GM23338 (cell line): ENCODE measurements at regions not wholly inside any gene's neighbourhood (a gene's known extent, or its start where the extent isn't known, plus 50 kb on each side); places are given as distances from the start of the nearest gene placed in this dataset.

Experiments used
- ATAC-seq: fragments of 200-7000 bp; cut with Tn5 transposase; 3 replicates; pipeline ENCODE4 v1.9.1; 2020
- DNase-seq: peaks from one replicate; pipeline ENCODE4 v3.0.0-alpha.2; 2015; ENCODE audit warnings: low spot score
- H2AFZ ChIP-seq: fragments of 200-600 bp; sonication (generic); 2 replicates; pipeline ENCODE4 v1.8.0; 2016; ENCODE audit warnings: antibody characterized with exemption, mild to moderate bottlenecking, moderate library complexity
- H3F3A ChIP-seq: fragments of 200-600 bp; sonication (generic); replicated peaks from 2 replicates; pipeline ENCODE4 v1.8.0; 2017; ENCODE audit warnings: antibody characterized with exemption, mixed run types, low read depth
- H3K27ac ChIP-seq: fragments of 200-600 bp; sonication (generic); 2 replicates; pipeline ENCODE4 v1.6.1; 2016; ENCODE audit warnings: low read depth
- H3K27me3 ChIP-seq: fragments of 200-600 bp; sonication (generic); 2 replicates; pipeline ENCODE4 v1.8.0; 2016; ENCODE audit warnings: mild to moderate bottlenecking, mixed run types, moderate library complexity; ENCODE audit not compliant: insufficient read depth
- H3K36me3 ChIP-seq: fragments of 200-600 bp; sonication (generic); 2 replicates; pipeline ENCODE4 v1.8.0; 2016; ENCODE audit warnings: mild to moderate bottlenecking; ENCODE audit not compliant: insufficient read depth
- H3K4me1 ChIP-seq: fragments of 200-600 bp; sonication (generic); 2 replicates; pipeline ENCODE4 v1.8.0; 2016; ENCODE audit warnings: mild to moderate bottlenecking, moderate library complexity; ENCODE audit not compliant: insufficient read depth
- H3K4me2 ChIP-seq: fragments of 200-600 bp; sonication (generic); 2 replicates; pipeline ENCODE4 v1.7.1; 2017; ENCODE audit warnings: mixed run types
- H3K4me3 ChIP-seq: fragments of 200-600 bp; sonication (generic); 2 replicates; pipeline ENCODE4 v1.6.1; 2016; ENCODE audit warnings: mixed run types
- H3K79me2 ChIP-seq: fragments of 200-600 bp; sonication (generic); replicated peaks from 2 replicates; pipeline ENCODE4 v1.8.0; 2017; ENCODE audit warnings: mild to moderate bottlenecking; ENCODE audit not compliant: insufficient read depth
- H3K9me2 ChIP-seq: fragments of 200-600 bp; sonication (generic); 2 replicates; pipeline ENCODE4 v1.8.0; 2017; ENCODE audit not compliant: insufficient read depth
- H4K20me1 ChIP-seq: fragments of 200-600 bp; sonication (generic); replicated peaks from 2 replicates; pipeline ENCODE4 v1.8.0; 2017; ENCODE audit warnings: mild to moderate bottlenecking; ENCODE audit not compliant: insufficient read depth
- H3K27ac Mint-ChIP-seq: 2 replicates; pipeline ENCODE4 v1.8.0; 2020; ENCODE audit warnings: inconsistent platforms, mild to moderate bottlenecking, moderate library complexity, mixed read lengths
- H3K27me3 Mint-ChIP-seq: 3 replicates; pipeline ENCODE4 v1.8.0; 2022; ENCODE audit warnings: low read depth, mild to moderate bottlenecking, moderate library complexity, mixed read lengths, inconsistent platforms; ENCODE audit not compliant: insufficient read depth, poor library complexity
- H3K36me3 Mint-ChIP-seq: 3 replicates; pipeline ENCODE4 v1.8.0; 2021; ENCODE audit warnings: low read depth, mild to moderate bottlenecking, inconsistent platforms, moderate library complexity, mixed read lengths
- H3K4me1 Mint-ChIP-seq: 3 replicates; pipeline ENCODE4 v1.8.0; 2020; ENCODE audit warnings: mild to moderate bottlenecking, inconsistent platforms, mixed read lengths
- H3K4me3 Mint-ChIP-seq: 3 replicates; pipeline ENCODE4 v1.8.0; 2021; ENCODE audit warnings: moderate library complexity, mild to moderate bottlenecking, inconsistent platforms, mixed read lengths
- H3K9me3 Mint-ChIP-seq: 3 replicates; pipeline ENCODE4 v1.8.0; 2020; ENCODE audit warnings: moderate library complexity, mild to moderate bottlenecking, inconsistent platforms, mixed read lengths
- CTCF ChIP-seq, 2 experiments: fragments of 200-600 bp in 1 of 2; sonication (generic) in 1 of 2; conservative IDR thresholded peaks; 2 replicates each; pipeline versions ENCODE4 v1.5.1 to v1.6.1; 2016 to 2017; ENCODE audit warnings: antibody characterized with exemption in 2 of 2, low read depth in 2 of 2, mild to moderate bottlenecking in 2 of 2, moderate library complexity in 1 of 2
- REST ChIP-seq: IDR thresholded peaks from one replicate; pipeline ENCODE4 v1.6.1; 2018; ENCODE audit warnings: antibody characterized with exemption; ENCODE audit not compliant: unreplicated experiment
- STAT1 ChIP-seq: IDR thresholded peaks from one replicate; pipeline ENCODE4 v1.6.1; 2016; ENCODE audit warnings: antibody characterized with exemption; ENCODE audit not compliant: unreplicated experiment
- ZNF114 ChIP-seq: fragments of 250-450 bp; sonication (Bioruptor Pico); IDR thresholded peaks from 2 replicates; pipeline ENCODE4 v1.5.0; 2020; ENCODE audit warnings: mild to moderate bottlenecking, moderate library complexity
- TF ChIP-seq, protein P1 (sequence below): fragments of 250-450 bp; sonication (Bioruptor Pico); IDR thresholded peaks from 2 replicates; pipeline ENCODE4 v1.5.0; 2020; ENCODE audit warnings: mild to moderate bottlenecking, moderate library complexity
- TF ChIP-seq, protein P2 (sequence below): IDR thresholded peaks from 2 replicates; pipeline ENCODE4 v1.6.1; 2016; ENCODE audit warnings: antibody characterized with exemption

- TF ChIP-seq STAT1 (no peak), REST (no peak)
Observed at GRCh38 chr4:134117392-134118183, 84.0 kb downstream of the PABPC4L start (continued).

GRCh38 chr4:134089885-134090284 lies 111.7 kb downstream of the PABPC4L start:
- TF ChIP-seq, protein P1, sequence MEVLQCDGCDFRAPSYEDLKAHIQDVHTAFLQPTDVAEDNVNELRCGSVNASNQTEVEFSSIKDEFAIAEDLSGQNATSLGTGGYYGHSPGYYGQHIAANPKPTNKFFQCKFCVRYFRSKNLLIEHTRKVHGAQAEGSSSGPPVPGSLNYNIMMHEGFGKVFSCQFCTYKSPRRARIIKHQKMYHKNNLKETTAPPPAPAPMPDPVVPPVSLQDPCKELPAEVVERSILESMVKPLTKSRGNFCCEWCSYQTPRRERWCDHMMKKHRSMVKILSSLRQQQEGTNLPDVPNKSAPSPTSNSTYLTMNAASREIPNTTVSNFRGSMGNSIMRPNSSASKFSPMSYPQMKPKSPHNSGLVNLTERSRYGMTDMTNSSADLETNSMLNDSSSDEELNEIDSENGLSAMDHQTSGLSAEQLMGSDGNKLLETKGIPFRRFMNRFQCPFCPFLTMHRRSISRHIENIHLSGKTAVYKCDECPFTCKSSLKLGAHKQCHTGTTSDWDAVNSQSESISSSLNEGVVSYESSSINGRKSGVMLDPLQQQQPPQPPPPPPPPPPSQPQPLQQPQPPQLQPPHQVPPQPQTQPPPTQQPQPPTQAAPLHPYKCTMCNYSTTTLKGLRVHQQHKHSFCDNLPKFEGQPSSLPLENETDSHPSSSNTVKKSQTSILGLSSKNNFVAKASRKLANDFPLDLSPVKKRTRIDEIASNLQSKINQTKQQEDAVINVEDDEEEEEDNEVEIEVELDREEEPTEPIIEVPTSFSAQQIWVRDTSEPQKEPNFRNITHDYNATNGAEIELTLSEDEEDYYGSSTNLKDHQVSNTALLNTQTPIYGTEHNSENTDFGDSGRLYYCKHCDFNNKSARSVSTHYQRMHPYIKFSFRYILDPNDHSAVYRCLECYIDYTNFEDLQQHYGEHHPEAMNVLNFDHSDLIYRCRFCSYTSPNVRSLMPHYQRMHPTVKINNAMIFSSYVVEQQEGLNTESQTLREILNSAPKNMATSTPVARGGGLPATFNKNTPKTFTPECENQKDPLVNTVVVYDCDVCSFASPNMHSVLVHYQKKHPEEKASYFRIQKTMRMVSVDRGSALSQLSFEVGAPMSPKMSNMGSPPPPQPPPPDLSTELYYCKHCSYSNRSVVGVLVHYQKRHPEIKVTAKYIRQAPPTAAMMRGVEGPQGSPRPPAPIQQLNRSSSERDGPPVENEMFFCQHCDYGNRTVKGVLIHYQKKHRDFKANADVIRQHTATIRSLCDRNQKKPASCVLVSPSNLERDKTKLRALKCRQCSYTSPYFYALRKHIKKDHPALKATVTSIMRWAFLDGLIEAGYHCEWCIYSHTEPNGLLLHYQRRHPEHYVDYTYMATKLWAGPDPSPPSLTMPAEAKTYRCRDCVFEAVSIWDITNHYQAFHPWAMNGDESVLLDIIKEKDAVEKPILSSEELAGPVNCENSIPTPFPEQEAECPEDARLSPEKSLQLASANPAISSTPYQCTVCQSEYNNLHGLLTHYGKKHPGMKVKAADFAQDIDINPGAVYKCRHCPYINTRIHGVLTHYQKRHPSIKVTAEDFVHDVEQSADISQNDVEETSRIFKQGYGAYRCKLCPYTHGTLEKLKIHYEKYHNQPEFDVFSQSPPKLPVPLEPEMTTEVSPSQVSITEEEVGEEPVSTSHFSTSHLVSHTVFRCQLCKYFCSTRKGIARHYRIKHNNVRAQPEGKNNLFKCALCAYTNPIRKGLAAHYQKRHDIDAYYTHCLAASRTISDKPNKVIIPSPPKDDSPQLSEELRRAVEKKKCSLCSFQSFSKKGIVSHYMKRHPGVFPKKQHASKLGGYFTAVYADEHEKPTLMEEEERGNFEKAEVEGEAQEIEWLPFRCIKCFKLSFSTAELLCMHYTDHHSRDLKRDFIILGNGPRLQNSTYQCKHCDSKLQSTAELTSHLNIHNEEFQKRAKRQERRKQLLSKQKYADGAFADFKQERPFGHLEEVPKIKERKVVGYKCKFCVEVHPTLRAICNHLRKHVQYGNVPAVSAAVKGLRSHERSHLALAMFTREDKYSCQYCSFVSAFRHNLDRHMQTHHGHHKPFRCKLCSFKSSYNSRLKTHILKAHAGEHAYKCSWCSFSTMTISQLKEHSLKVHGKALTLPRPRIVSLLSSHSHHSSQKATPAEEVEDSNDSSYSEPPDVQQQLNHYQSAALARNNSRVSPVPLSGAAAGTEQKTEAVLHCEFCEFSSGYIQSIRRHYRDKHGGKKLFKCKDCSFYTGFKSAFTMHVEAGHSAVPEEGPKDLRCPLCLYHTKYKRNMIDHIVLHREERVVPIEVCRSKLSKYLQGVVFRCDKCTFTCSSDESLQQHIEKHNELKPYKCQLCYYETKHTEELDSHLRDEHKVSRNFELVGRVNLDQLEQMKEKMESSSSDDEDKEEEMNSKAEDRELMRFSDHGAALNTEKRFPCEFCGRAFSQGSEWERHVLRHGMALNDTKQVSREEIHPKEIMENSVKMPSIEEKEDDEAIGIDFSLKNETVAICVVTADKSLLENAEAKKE (CRISPR knock-in tag), result no peak
- TF ChIP-seq STAT1 (no peak), CTCF (conservative IDR thresholded peaks at IDR 0.05; ENCODE audit: low read depth in 2 of 2) (no peak), ZNF114 (CRISPR knock-in tag) (no peak)
- TF ChIP-seq, protein P2, sequence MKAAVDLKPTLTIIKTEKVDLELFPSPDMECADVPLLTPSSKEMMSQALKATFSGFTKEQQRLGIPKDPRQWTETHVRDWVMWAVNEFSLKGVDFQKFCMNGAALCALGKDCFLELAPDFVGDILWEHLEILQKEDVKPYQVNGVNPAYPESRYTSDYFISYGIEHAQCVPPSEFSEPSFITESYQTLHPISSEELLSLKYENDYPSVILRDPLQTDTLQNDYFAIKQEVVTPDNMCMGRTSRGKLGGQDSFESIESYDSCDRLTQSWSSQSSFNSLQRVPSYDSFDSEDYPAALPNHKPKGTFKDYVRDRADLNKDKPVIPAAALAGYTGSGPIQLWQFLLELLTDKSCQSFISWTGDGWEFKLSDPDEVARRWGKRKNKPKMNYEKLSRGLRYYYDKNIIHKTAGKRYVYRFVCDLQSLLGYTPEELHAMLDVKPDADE, result no peak
- H4K20me1 ChIP-seq, result no peaks in the 10 kb centered on the region
- Mint-ChIP-seq H3K36me3 (peaks cover 6% of the 10 kb centered on the region; the same call in 1 of the 3 replicates), H3K4me1 (peaks cover 6% of the 10 kb centered on the region), H3K27me3 (peaks cover 2% of the 10 kb centered on the region), H3K9me3 (peaks cover 4% of the 10 kb centered on the region; the same call in 1 of the 3 replicates), H3K27ac (no peak overlapping the region), H3K4me3 (no peak overlapping the region)
- H3K27ac ChIP-seq, result no peak overlapping the region
- H3F3A ChIP-seq, result no peaks in the 10 kb centered on the region
- no peak overlapping the region for H3K4me2 ChIP-seq
- ATAC-seq, result no peak
- H3K9me2 ChIP-seq, result no peaks in the 10 kb centered on the region
- no peaks in the 10 kb centered on the region for H3K27me3 ChIP-seq
- no peaks in the 10 kb centered on the region for H3K79me2 ChIP-seq
- no peak overlapping the region for H3K4me3 ChIP-seq
- H3K36me3 ChIP-seq, result no peaks in the 10 kb centered on the region
- H3K4me1 ChIP-seq, result peaks cover 13% of the 10 kb centered on the region
- H2AFZ ChIP-seq, result no peak overlapping the region
- DNase-seq, result no peak
